K562 (cell line): ENCODE measurements at regions not wholly inside any gene's neighbourhood (a gene's known extent, or its start where the extent isn't known, plus 50 kb on each side); places are given as distances from the start of the nearest gene placed in this dataset.

Source experiments
- ATAC-seq: fragments of 200-7000 bp; cut with Tn5 transposase; 3 replicates; pipeline ENCODE4 v1.9.1; 2020; ENCODE audit warnings: moderate library complexity
- BruUV-seq: library from RNA; stranded (reverse); fragments of 400-500 nt; replicated peaks from 2 replicates; lab custom pipeline; 2021; lab: Mats Ljungman, UMichigan
- CTCF ChIA-PET: fragments of 300-600 bp; formaldehyde crosslinking; extraction: SDS; loops from one replicate; lab custom pipeline; 2021; ENCODE audit warnings: low intra/inter-chr PET ratio; lab: Yijun Ruan, JAX
- POLR2A ChIA-PET: fragments of 300-600, 350-650 bp; sonication (Branson Sonifier 250); formaldehyde crosslinking; extraction: SDS; loops from one replicate; lab custom pipeline; 2021; ENCODE audit warnings: antibody characterized with exemption, inconsistent platforms; lab: Yijun Ruan, JAX
- DNase-seq, 4 experiments: peaks; one replicate each; pipeline versions ENCODE4 v3.0.0 to v3.0.0-alpha.2; 2011 to 2018; ENCODE audit warnings: low spot score in 3 of 4, mixed read lengths in 3 of 4; ENCODE audit errors: extremely low read depth in 1 of 4
- FAIRE-seq: peaks from 2 replicates; lab custom pipeline; 2011; peaks lifted over from hg19 to GRCh38; lab: Jason Lieb, UNC
- H2AFZ ChIP-seq: 2 replicates; pipeline ENCODE4 v1.6.0; 2011; ENCODE audit warnings: low read depth, low read length, control low read depth, inconsistent platforms
- H3K27ac ChIP-seq: fragments of 200-600 bp; 3 replicates; pipeline ENCODE4 v1.8.0; 2011; ENCODE audit warnings: low read depth, mild to moderate bottlenecking, control low read depth, inconsistent platforms, low read length, moderate library complexity, mixed read lengths; ENCODE audit errors: extremely low read depth
- H3K27me3 ChIP-seq, 2 experiments: fragments of 300-600 bp in 1 of 2; 2 replicates in 1 of 2; 3 replicates in 1 of 2; pipeline versions ENCODE4 v1.6.0 to v1.8.0; 2011; ENCODE audit warnings: inconsistent platforms in 2 of 2, low read length in 2 of 2, mild to moderate bottlenecking in 1 of 2, mixed read lengths in 1 of 2, moderate library complexity in 1 of 2; ENCODE audit not compliant: control insufficient read depth in 2 of 2, insufficient read depth in 2 of 2
- H3K36me3 ChIP-seq: fragments of 300-600 bp; 3 replicates; pipeline ENCODE4 v1.8.0; 2011; ENCODE audit warnings: mild to moderate bottlenecking, low read length, inconsistent platforms; ENCODE audit not compliant: control insufficient read depth, insufficient read depth
- H3K4me1 ChIP-seq, 2 experiments: fragments of 200-600 bp in 1 of 2; replicated peaks in 1 of 2; 2 replicates in 1 of 2; 3 replicates in 1 of 2; pipeline versions ENCODE4 v1.5.1 to v1.8.0; 2011; ENCODE audit warnings: inconsistent platforms in 2 of 2, low read length in 2 of 2, mild to moderate bottlenecking in 1 of 2, mixed read lengths in 1 of 2, moderate library complexity in 1 of 2; ENCODE audit not compliant: control insufficient read depth in 2 of 2, insufficient read depth in 2 of 2
- H3K4me2 ChIP-seq: 2 replicates; pipeline ENCODE4 v1.6.1; 2011; ENCODE audit warnings: low read length, control low read depth, inconsistent platforms, mixed read lengths; ENCODE audit not compliant: insufficient read depth
- H3K4me3 ChIP-seq: fragments of 200-600 bp; sonication (generic), shearing (Covaris generic); 2 replicates; pipeline ENCODE4 v1.5.1; 2016; ENCODE audit warnings: control low read depth, inconsistent platforms
- H3K79me2 ChIP-seq: fragments of 200-600 bp; 3 replicates; pipeline ENCODE4 v1.8.0; 2011; ENCODE audit warnings: low read length, inconsistent platforms; ENCODE audit not compliant: control insufficient read depth, insufficient read depth
- H3K9ac ChIP-seq, 2 experiments: 2 replicates each; pipeline versions ENCODE4 v1.6.0 to v1.6.1; 2011; ENCODE audit warnings: low read depth in 2 of 2, low read length in 2 of 2, control low read depth in 1 of 2, inconsistent platforms in 1 of 2, mild to moderate bottlenecking in 1 of 2, mixed read lengths in 1 of 2; ENCODE audit not compliant: insufficient read depth in 1 of 2
- H3K9me1 ChIP-seq: one replicate; pipeline ENCODE4 v1.6.0; 2011; ENCODE audit warnings: inconsistent platforms, mild to moderate bottlenecking, low read length, moderate library complexity; ENCODE audit not compliant: control insufficient read depth, insufficient read depth
- H3K9me3 ChIP-seq: replicated peaks from 2 replicates; pipeline ENCODE4 v1.5.1; 2011; ENCODE audit warnings: low read depth, low read length, inconsistent platforms; ENCODE audit not compliant: control insufficient read depth, insufficient read depth
- H4K20me1 ChIP-seq: replicated peaks from 2 replicates; pipeline ENCODE4 v1.6.1; 2011; ENCODE audit warnings: low read length, inconsistent platforms, mixed read lengths; ENCODE audit not compliant: control insufficient read depth, insufficient read depth
- CBFA2T3 ChIP-seq: fragments of 450-650 bp; IDR thresholded peaks from 2 replicates; pipeline ENCODE4 v1.6.1; 2017
- CBX1 ChIP-seq: sonication (generic); IDR thresholded peaks from 2 replicates; pipeline ENCODE4 v1.6.1; 2016; ENCODE audit warnings: antibody characterized with exemption, low read depth, mild to moderate bottlenecking
- CEBPG ChIP-seq, 3 experiments: fragments of 200-800 bp in 1 of 3; sonication (Bioruptor generic) in 1 of 3; sonication (generic) in 1 of 3; formaldehyde crosslinking in 1 of 3; IDR thresholded peaks in 2 of 3; conservative IDR thresholded peaks in 1 of 3; 2 replicates each; pipeline versions ENCODE4 v1.6.1 to v1.8.0; 2016 to 2022; ENCODE audit warnings: missing compliant biosample characterization in 2 of 3, missing genetic modification characterization in 2 of 3, mild to moderate bottlenecking in 1 of 3, missing genetic modification reagents in 1 of 3
- CREM ChIP-seq: IDR thresholded peaks from 2 replicates; pipeline ENCODE4 v1.6.1; 2014; ENCODE audit warnings: antibody characterized with exemption, low read depth
- DIDO1 ChIP-seq: fragments of 450-650 bp; IDR thresholded peaks from 2 replicates; pipeline ENCODE4 v1.6.1; 2016; ENCODE audit warnings: low read depth, missing biosample characterization, missing genetic modification characterization
- ERF ChIP-seq: fragments of 450-650 bp; formaldehyde crosslinking; IDR thresholded peaks from 2 replicates; pipeline ENCODE4 v1.4.0; 2020; ENCODE audit warnings: mild to moderate bottlenecking, mixed read lengths
- HDAC6 ChIP-seq: IDR thresholded peaks from 2 replicates; pipeline ENCODE4 v1.6.1; 2012; ENCODE audit warnings: low read depth, mild to moderate bottlenecking, control low read depth, inconsistent platforms, low read length, moderate library complexity
- KLF10 ChIP-seq: fragments of 250-450 bp; sonication (Bioruptor Pico); IDR thresholded peaks from 2 replicates; pipeline ENCODE4 v1.6.1; 2021; ENCODE audit warnings: matching md5 sums
- PHF8 ChIP-seq: fragments of 200-600 bp; sonication (generic); IDR thresholded peaks from 2 replicates; pipeline ENCODE4 v1.6.1; 2012; ENCODE audit warnings: mixed run types, mild to moderate bottlenecking, inconsistent platforms, low read length, moderate library complexity, borderline replicate concordance
- PPARD ChIP-seq: fragments of 250-450 bp; sonication (Bioruptor Pico); IDR thresholded peaks from 2 replicates; pipeline ENCODE4 v1.8.0; 2022; ENCODE audit warnings: inconsistent platforms, mild to moderate bottlenecking, moderate library complexity
- RAD51 ChIP-seq: fragments of 450-650 bp; IDR thresholded peaks from 2 replicates; pipeline ENCODE4 v1.7.1; 2016; ENCODE audit warnings: low read depth, mild to moderate bottlenecking, borderline replicate concordance
- SRSF1 ChIP-seq: fragments of 200-400 bp; formaldehyde crosslinking; IDR thresholded peaks from 2 replicates; pipeline ENCODE4 v1.6.1; 2017; ENCODE audit warnings: mild to moderate bottlenecking, low read depth, low read length, moderate library complexity
- ZNF41 ChIP-seq: fragments of 250-450 bp; sonication (Bioruptor Pico); conservative IDR thresholded peaks from 2 replicates; pipeline ENCODE4 v1.4.0; 2020; ENCODE audit warnings: mild to moderate bottlenecking
- ZNF707 ChIP-seq: fragments of 250-450 bp; sonication (Bioruptor Pico); conservative IDR thresholded peaks from 2 replicates; pipeline ENCODE4 v1.8.0; 2022; ENCODE audit warnings: inconsistent platforms, mild to moderate bottlenecking, moderate library complexity
- WGBS: fragments of 100-300 bp; shearing (Covaris generic); methylation state at CpG from one replicate; pipeline ENCODE4 v1.1.6; 2016; ENCODE audit warnings: low coverage, mixed read lengths; ENCODE audit not compliant: insufficient coverage; ENCODE audit errors: missing lambda C conversion rate; 5-methylcytosine and 5-hydroxymethylcytosine counted together
- in situ Hi-C: fragments of 300-500 bp; cut with MboI; formaldehyde crosslinking; loops from 4 replicates; pipeline ENCODE4 v1.15.0; 2018; ENCODE audit warnings: inconsistent platforms, mixed read lengths
- intact Hi-C: fragments of 100-400 bp; cut with micrococcal nuclease; formaldehyde crosslinking; loops from 2 replicates; pipeline ENCODE4 v1.14.2; 2022
- TF ChIP-seq, protein P1 (sequence below): fragments of 450-650 bp; IDR thresholded peaks from 2 replicates; pipeline ENCODE4 v1.7.1; 2018; ENCODE audit warnings: mild to moderate bottlenecking, low read depth; ENCODE audit not compliant: partially characterized antibody
- TF ChIP-seq, protein P2 (sequence below): sonication (generic); formaldehyde crosslinking; IDR thresholded peaks from 2 replicates; pipeline ENCODE4 v1.5.0; 2020; ENCODE audit warnings: missing genetic modification reagents
- TF ChIP-seq, protein P3 (sequence below): fragments of 450-650 bp; formaldehyde crosslinking; IDR thresholded peaks from 2 replicates; pipeline ENCODE4 v1.4.0; 2020; ENCODE audit warnings: mild to moderate bottlenecking, mixed read lengths

DNA sequence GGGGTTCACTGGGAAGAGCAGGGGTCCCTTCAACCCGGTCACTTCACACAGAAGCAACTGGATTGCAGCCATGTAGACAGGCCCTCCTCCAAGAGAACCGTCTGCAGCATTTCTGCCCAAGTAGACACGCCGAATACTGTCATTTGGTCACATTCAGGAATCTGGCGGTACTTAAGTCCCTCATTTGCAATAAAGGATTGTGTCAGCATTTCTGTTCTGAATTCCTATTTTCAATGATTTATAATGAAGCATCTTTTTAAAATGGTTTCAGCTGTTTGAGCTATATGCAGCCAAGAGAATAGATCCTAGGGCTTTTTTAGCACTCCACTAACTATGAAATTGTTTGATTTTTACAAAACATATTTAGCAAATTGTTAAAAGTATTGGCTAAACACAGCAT lies 143.5 kb upstream of the SOX1 start (continued):
- TF ChIP-seq, protein P1, sequence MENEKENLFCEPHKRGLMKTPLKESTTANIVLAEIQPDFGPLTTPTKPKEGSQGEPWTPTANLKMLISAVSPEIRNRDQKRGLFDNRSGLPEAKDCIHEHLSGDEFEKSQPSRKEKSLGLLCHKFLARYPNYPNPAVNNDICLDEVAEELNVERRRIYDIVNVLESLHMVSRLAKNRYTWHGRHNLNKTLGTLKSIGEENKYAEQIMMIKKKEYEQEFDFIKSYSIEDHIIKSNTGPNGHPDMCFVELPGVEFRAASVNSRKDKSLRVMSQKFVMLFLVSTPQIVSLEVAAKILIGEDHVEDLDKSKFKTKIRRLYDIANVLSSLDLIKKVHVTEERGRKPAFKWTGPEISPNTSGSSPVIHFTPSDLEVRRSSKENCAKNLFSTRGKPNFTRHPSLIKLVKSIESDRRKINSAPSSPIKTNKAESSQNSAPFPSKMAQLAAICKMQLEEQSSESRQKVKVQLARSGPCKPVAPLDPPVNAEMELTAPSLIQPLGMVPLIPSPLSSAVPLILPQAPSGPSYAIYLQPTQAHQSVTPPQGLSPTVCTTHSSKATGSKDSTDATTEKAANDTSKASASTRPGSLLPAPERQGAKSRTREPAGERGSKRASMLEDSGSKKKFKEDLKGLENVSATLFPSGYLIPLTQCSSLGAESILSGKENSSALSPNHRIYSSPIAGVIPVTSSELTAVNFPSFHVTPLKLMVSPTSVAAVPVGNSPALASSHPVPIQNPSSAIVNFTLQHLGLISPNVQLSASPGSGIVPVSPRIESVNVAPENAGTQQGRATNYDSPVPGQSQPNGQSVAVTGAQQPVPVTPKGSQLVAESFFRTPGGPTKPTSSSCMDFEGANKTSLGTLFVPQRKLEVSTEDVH = no peak
- no peak for TF ChIP-seq PPARD (CRISPR knock-in tag)
- TF ChIP-seq PHF8 = no peak
- TF ChIP-seq CBFA2T3 = no peak
- TF ChIP-seq CEBPG (CRISPR knock-in tag; IDR thresholded peaks at IDR 0.05) = no peak
- no peak for TF ChIP-seq CEBPG (tag; conservative IDR thresholded peaks at IDR 0.05 in 1 of 2, IDR thresholded peaks at IDR 0.05 in 1 of 2)

DNA sequence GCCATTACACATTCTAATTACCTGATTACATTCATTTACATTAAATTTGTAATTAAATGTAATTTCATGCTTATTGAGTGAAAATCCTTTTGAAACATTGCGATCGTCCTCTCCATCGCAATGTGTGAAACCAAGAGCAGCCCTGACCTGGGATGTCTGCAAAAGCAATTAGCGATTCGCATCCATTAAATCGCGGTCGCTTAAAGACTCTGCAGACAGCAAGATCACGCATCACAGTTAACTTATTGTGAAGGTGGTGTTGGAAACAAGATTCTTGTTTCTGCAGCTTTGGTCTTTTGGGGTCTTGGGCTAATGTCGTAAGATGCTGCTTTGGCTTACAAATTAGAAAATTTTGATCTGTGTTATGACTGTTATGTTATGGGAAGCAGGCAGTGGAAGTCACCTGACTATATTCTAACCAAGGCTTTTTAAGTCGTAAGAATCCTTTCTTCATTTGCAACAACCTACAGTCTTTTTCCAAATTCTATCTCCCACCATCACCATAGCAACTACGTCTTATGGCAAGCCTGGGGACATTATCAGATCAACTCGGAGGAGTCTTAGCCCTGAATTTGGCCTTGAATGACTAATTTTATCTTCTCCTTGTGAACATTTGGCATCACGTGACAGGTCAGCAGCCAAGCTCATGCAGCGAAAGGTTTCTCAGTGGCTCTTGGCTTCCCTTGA lies 142.8 kb upstream of the SOX1 start:
- in situ Hi-C loops (no loop called here), intact Hi-C loops (no loop called here)
- H3K4me2 ChIP-seq = no peak overlapping the region
- no peaks in the 10 kb centered on the region for H4K20me1 ChIP-seq
- no peak overlapping the region for H2AFZ ChIP-seq
- H3K4me3 ChIP-seq = no peak overlapping the region
- FAIRE-seq (no peak), ATAC-seq (no peak), DNase-seq (no peak)
- no peaks in the 10 kb centered on the region for H3K9me3 ChIP-seq
- BruUV-seq = no TSS peak
- no peak overlapping the region for H3K9ac ChIP-seq
- no peaks in the 10 kb centered on the region for H3K9me1 ChIP-seq
- 7% methylated on average over 13 of the region's 15 CpGs for WGBS
- no peaks in the 10 kb centered on the region for H3K4me1 ChIP-seq
- H3K36me3 ChIP-seq = no peaks in the 10 kb centered on the region
- CTCF ChIA-PET = no interaction called here
- no peak overlapping the region for H3K27ac ChIP-seq
- no peaks in the 10 kb centered on the region for H3K79me2 ChIP-seq
- POLR2A ChIA-PET = no interaction called here
- H3K27me3 ChIP-seq = peaks cover 0 to 46% of the 10 kb centered on the region in 2 experiments; a peak in 2 of 5 replicates
- TF ChIP-seq, protein P2, sequence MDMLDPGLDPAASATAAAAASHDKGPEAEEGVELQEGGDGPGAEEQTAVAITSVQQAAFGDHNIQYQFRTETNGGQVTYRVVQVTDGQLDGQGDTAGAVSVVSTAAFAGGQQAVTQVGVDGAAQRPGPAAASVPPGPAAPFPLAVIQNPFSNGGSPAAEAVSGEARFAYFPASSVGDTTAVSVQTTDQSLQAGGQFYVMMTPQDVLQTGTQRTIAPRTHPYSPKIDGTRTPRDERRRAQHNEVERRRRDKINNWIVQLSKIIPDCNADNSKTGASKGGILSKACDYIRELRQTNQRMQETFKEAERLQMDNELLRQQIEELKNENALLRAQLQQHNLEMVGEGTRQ (CRISPR knock-in tag) = peak; percentile 16; the same call in 1 of the 2 replicates
- TF ChIP-seq ERF (CRISPR knock-in tag) = no peak
- TF ChIP-seq RAD51 = peak; percentile 31; the same call in 1 of the 2 replicates
- no peak for TF ChIP-seq ZNF41 (CRISPR knock-in tag)
- no peak for TF ChIP-seq CREM
- TF ChIP-seq HDAC6 = no peak
- TF ChIP-seq, protein P3, sequence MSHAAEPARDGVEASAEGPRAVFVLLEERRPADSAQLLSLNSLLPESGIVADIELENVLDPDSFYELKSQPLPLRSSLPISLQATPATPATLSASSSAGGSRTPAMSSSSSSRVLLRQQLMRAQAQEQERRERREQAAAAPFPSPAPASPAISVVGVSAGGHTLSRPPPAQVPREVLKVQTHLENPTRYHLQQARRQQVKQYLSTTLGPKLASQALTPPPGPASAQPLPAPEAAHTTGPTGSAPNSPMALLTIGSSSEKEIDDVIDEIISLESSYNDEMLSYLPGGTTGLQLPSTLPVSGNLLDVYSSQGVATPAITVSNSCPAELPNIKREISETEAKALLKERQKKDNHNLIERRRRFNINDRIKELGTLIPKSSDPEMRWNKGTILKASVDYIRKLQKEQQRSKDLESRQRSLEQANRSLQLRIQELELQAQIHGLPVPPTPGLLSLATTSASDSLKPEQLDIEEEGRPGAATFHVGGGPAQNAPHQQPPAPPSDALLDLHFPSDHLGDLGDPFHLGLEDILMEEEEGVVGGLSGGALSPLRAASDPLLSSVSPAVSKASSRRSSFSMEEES (CRISPR knock-in tag) = peak; percentile 66
- TF ChIP-seq ZNF707 (CRISPR knock-in tag) = no peak
- no peak for TF ChIP-seq CBX1
- no peak for TF ChIP-seq SRSF1
- no peak for TF ChIP-seq DIDO1
- TF ChIP-seq KLF10 (CRISPR knock-in tag) = no peak
